ENCODE measurements at regions not wholly inside any gene's neighbourhood (a gene's known extent, or its start where the extent isn't known, plus 50 kb on each side); places are given as distances from the start of the nearest gene placed in this dataset.

GRCh38 chr10:101284101-101284743, 55.0 kb upstream of the LBX1 start:
- no peak overlapping the region for H3K27ac ChIP-seq
- peaks cover 0 to 39% (median 15%) of the 10 kb centered on the region in 6 donors for H3K4me1 ChIP-seq
- H3K36me3 ChIP-seq = no peaks in the 10 kb centered on the region
- WGBS, 5 donors = 5 to 16% (median 7%) methylated on average over 25 to 54 of the region's 54 CpGs
- H3K9me3 ChIP-seq = no peaks in the 10 kb centered on the region
- DNase-seq = no peak
- peaks cover 0 to 87% (median 53%) of the 10 kb centered on the region in 7 donors for H3K27me3 ChIP-seq (replicated peaks in 1 of 7)
- intact Hi-C loops (cut with DNase I; ENCODE audit: low total_unique reads) = no loop called here
- peak overlapping the region in 2 of 8 donors; percentile 10 to 46 for H3K4me3 ChIP-seq
- TF ChIP-seq POLR2A (IDR thresholded peaks at IDR 0.05) (no peak), CTCF (IDR thresholded peaks at IDR 0.05 in 8 of 11, conservative IDR thresholded peaks at IDR 0.05 in 3 of 11) (no peak), POLR2AphosphoS5 (IDR thresholded peaks at IDR 0.05) (no peak)

GRCh38 chr10:101284744-101285463, 55.6 kb upstream of the LBX1 start:
- peaks cover 0 to 39% (median 15%) of the 10 kb centered on the region in 6 donors for H3K4me1 ChIP-seq
- peak overlapping the region in 1 of 8 donors; percentile 46 for H3K4me3 ChIP-seq
- intact Hi-C loops (cut with DNase I; ENCODE audit: low total_unique reads) = loop anchor here (5.0 kb wide), 1 partner anchor 73 kb away; no protein-coding TSS in a partner anchor
- no peaks in the 10 kb centered on the region for H3K9me3 ChIP-seq
- TF ChIP-seq POLR2A (IDR thresholded peaks at IDR 0.05) (no peak), CTCF (IDR thresholded peaks at IDR 0.05 in 8 of 11, conservative IDR thresholded peaks at IDR 0.05 in 3 of 11) (no peak), POLR2AphosphoS5 (IDR thresholded peaks at IDR 0.05) (no peak)
- peaks cover 0 to 90% (median 55%) of the 10 kb centered on the region in 7 donors for H3K27me3 ChIP-seq (replicated peaks in 1 of 7)
- 28 to 43% (median 34%) methylated on average over 7 of the region's 7 CpGs for WGBS, 5 donors
- DNase-seq = no peak
- no peaks in the 10 kb centered on the region for H3K36me3 ChIP-seq
- no peak overlapping the region for H3K27ac ChIP-seq

- Histone ChIP-seq H3K27me3 (replicated peaks in 1 of 7) (peaks cover 0 to 97% (median 62%) of the 10 kb centered on the region in 7 donors), H3K36me3 (no peaks in the 10 kb centered on the region), H3K4me3 (no peak overlapping the region), H3K27ac (no peak overlapping the region), H3K9me3 (no peaks in the 10 kb centered on the region), H3K4me1 (peaks cover 0 to 39% (median 15%) of the 10 kb centered on the region in 6 donors)
- TF ChIP-seq POLR2A (IDR thresholded peaks at IDR 0.05) (no peak), POLR2AphosphoS5 (IDR thresholded peaks at IDR 0.05) (no peak), CTCF (IDR thresholded peaks at IDR 0.05 in 8 of 11, conservative IDR thresholded peaks at IDR 0.05 in 3 of 11) (no peak)
- 9 to 16% (median 11%) methylated on average over 12 to 15 of the region's 15 CpGs for WGBS, 5 donors
- intact Hi-C loops (cut with DNase I; ENCODE audit: low total_unique reads) = loop anchor here (5.0 kb wide), 1 partner anchor 73 kb away; no protein-coding TSS in a partner anchor
- DNase-seq = no peak
These were observed 56.3 kb upstream of the LBX1 start for GRCh38 chr10:101285519-101286070.

All from spleen (tissue), 11 donors.